Loucy (cell line): ENCODE measurements at regions not wholly inside any gene's neighbourhood (a gene's known extent, or its start where the extent isn't known, plus 50 kb on each side); places are given as distances from the start of the nearest gene placed in this dataset.

Experiments
- H2AFZ ChIP-seq: fragments of 200-600 bp; sonication (generic); 2 replicates; pipeline ENCODE4 v1.6.0; 2016; ENCODE audit warnings: antibody characterized with exemption, mild to moderate bottlenecking, low read length, moderate library complexity
- H3F3A ChIP-seq: fragments of 200-600 bp; 2 replicates; pipeline ENCODE4 v1.6.0; 2016; ENCODE audit warnings: antibody characterized with exemption, low read depth, mild to moderate bottlenecking
- H3K27me3 ChIP-seq: fragments of 200-600 bp; sonication (generic); 2 replicates; pipeline ENCODE4 v1.6.1; 2014; ENCODE audit warnings: low read length, mild to moderate bottlenecking; ENCODE audit not compliant: insufficient read depth, poor library complexity, severe bottlenecking
- H3K36me3 ChIP-seq: fragments of 200-600 bp; sonication (generic); 2 replicates; pipeline ENCODE4 v1.6.1; 2016; ENCODE audit warnings: low read length; ENCODE audit not compliant: insufficient read depth
- H3K4me1 ChIP-seq: fragments of 200-600 bp; sonication (generic); 2 replicates; pipeline ENCODE4 v1.5.1; 2014; ENCODE audit warnings: low read length, mild to moderate bottlenecking; ENCODE audit not compliant: insufficient read depth, poor library complexity, severe bottlenecking
- H3K4me2 ChIP-seq: fragments of 200-600 bp; sonication (generic); 2 replicates; pipeline ENCODE4 v1.6.0; 2014; ENCODE audit warnings: antibody characterized with exemption, low read length, low read depth, mild to moderate bottlenecking; ENCODE audit not compliant: poor library complexity, severe bottlenecking
- H3K4me3 ChIP-seq: fragments of 200-600 bp; sonication (generic); 2 replicates; pipeline ENCODE4 v1.5.1; 2014; ENCODE audit warnings: low read length, mild to moderate bottlenecking, mixed read lengths; ENCODE audit not compliant: poor library complexity, severe bottlenecking
- H3K79me2 ChIP-seq: fragments of 200-600 bp; sonication (generic); 2 replicates; pipeline ENCODE4 v1.6.1; 2014; ENCODE audit warnings: low read length; ENCODE audit not compliant: insufficient read depth
- H3K9ac ChIP-seq: fragments of 200-600 bp; sonication (generic); 2 replicates; pipeline ENCODE4 v1.6.0; 2014; ENCODE audit warnings: mild to moderate bottlenecking, low read depth, low read length, moderate library complexity; ENCODE audit not compliant: poor library complexity, severe bottlenecking
- H3K9me2 ChIP-seq: fragments of 200-600 bp; sonication (generic); replicated peaks from 2 replicates; pipeline ENCODE4 v1.6.1; 2016; ENCODE audit warnings: low read depth, low read length, mixed read lengths
- H3K9me3 ChIP-seq: fragments of 200-600 bp; sonication (generic); 2 replicates; pipeline ENCODE4 v1.6.1; 2014; ENCODE audit warnings: mild to moderate bottlenecking, antibody characterized with exemption, low read length, low read depth; ENCODE audit not compliant: insufficient read depth
- H4K20me1 ChIP-seq: fragments of 200-600 bp; sonication (generic); 2 replicates; pipeline ENCODE4 v1.6.0; 2014; ENCODE audit warnings: antibody characterized with exemption, low read length, mild to moderate bottlenecking; ENCODE audit not compliant: insufficient read depth, poor library complexity, severe bottlenecking
- EZH2phosphoT487 ChIP-seq: fragments of 200-600 bp; IDR thresholded peaks from 2 replicates; pipeline ENCODE4 v1.6.1; 2018; ENCODE audit warnings: antibody characterized with exemption, mild to moderate bottlenecking, moderate library complexity, borderline replicate concordance
- TF ChIP-seq, protein P1 (sequence below): fragments of 200-600 bp; sonication (generic); conservative IDR thresholded peaks from 2 replicates; pipeline ENCODE4 v1.5.1; 2014; ENCODE audit warnings: mild to moderate bottlenecking, antibody characterized with exemption, low read length

DNA sequence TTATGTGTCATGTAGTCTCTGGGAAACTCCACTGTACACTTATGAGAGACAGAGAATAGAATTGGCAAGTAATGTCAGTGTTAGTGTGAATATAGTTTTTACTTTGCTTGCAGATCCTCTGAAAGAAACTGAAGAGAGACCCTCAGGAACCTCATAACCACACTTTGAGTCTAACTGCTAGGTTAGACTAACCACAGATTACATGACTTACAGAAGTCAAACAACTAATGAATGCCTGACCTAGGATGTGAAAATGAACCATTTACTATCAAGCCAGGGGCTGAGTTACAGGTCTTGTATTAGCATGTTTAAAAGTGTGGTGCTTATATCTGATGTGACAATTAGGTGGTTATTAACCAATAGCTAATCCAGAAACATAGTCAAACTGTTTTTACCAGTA lies 280.4 kb upstream of the LRATD1 start:
- Histone ChIP-seq H3K36me3 (no peaks in the 10 kb centered on the region), H3K4me1 (no peaks in the 10 kb centered on the region), H2AFZ (no peak overlapping the region), H3F3A (no peaks in the 10 kb centered on the region), H3K4me3 (no peak overlapping the region), H3K27me3 (no peaks in the 10 kb centered on the region), H3K9ac (no peak overlapping the region), H3K4me2 (no peak overlapping the region), H3K9me3 (no peaks in the 10 kb centered on the region), H4K20me1 (no peaks in the 10 kb centered on the region), H3K9me2 (no peaks in the 10 kb centered on the region), H3K79me2 (no peaks in the 10 kb centered on the region)
- TF ChIP-seq, protein P1, sequence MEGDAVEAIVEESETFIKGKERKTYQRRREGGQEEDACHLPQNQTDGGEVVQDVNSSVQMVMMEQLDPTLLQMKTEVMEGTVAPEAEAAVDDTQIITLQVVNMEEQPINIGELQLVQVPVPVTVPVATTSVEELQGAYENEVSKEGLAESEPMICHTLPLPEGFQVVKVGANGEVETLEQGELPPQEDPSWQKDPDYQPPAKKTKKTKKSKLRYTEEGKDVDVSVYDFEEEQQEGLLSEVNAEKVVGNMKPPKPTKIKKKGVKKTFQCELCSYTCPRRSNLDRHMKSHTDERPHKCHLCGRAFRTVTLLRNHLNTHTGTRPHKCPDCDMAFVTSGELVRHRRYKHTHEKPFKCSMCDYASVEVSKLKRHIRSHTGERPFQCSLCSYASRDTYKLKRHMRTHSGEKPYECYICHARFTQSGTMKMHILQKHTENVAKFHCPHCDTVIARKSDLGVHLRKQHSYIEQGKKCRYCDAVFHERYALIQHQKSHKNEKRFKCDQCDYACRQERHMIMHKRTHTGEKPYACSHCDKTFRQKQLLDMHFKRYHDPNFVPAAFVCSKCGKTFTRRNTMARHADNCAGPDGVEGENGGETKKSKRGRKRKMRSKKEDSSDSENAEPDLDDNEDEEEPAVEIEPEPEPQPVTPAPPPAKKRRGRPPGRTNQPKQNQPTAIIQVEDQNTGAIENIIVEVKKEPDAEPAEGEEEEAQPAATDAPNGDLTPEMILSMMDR: no peak
- no peak for TF ChIP-seq EZH2phosphoT487

DNA sequence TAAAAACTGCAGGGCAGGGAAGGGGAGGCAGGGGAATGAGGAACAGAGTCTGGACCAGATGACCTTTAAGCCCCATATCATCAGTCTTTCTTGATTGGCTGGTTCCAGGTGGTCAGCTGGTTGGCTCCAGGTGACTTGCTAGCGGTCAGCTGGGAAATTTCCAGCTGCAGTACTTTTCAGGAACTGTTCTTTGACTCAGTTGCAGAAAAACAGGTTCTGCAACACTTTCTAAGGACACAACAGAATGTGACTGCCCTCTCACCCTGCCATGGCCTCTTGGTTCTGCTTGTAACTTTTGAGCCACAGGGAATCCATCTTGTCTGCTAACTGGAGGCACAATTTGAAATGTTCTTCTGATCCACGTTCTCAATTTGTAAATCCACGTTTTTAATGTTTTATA lies 278.3 kb upstream of the LRATD1 start:
- no peak overlapping the region for H3K9ac ChIP-seq
- no peak overlapping the region for H2AFZ ChIP-seq
- H3K4me1 ChIP-seq: no peaks in the 10 kb centered on the region
- H3K4me3 ChIP-seq: no peak overlapping the region
- no peaks in the 10 kb centered on the region for H3K27me3 ChIP-seq
- H3K9me2 ChIP-seq: no peaks in the 10 kb centered on the region
- no peaks in the 10 kb centered on the region for H3F3A ChIP-seq
- no peaks in the 10 kb centered on the region for H3K9me3 ChIP-seq
- H3K36me3 ChIP-seq: no peaks in the 10 kb centered on the region
- no peaks in the 10 kb centered on the region for H4K20me1 ChIP-seq
- H3K79me2 ChIP-seq: no peaks in the 10 kb centered on the region
- no peak overlapping the region for H3K4me2 ChIP-seq
- TF ChIP-seq, protein P1: no peak
- no peak for TF ChIP-seq EZH2phosphoT487

DNA sequence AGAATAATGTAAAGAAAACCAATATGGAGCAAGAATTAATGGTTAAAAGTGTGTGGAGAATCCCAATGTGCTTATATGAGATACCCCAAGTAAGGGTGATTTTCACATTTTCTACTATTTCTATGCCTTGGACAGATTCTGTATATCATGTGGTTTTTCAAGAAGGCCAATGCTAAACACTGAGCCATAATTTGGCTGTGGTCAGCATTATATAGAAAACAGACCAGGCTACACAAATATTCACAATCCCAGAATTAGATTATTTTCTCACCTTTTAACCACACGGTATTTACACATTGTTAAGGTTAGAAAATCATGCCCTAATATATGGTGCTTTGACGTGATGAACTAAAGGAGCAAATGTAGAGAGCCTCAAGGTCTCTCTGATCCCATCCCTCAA lies 277.4 kb upstream of the LRATD1 start:
- no peak for TF ChIP-seq EZH2phosphoT487
- no peaks in the 10 kb centered on the region for H3K27me3 ChIP-seq
- no peak overlapping the region for H3K4me3 ChIP-seq
- no peaks in the 10 kb centered on the region for H3K4me1 ChIP-seq
- H4K20me1 ChIP-seq: no peaks in the 10 kb centered on the region
- no peaks in the 10 kb centered on the region for H3K9me2 ChIP-seq
- no peaks in the 10 kb centered on the region for H3K36me3 ChIP-seq
- no peaks in the 10 kb centered on the region for H3K79me2 ChIP-seq
- no peak overlapping the region for H3K4me2 ChIP-seq
- no peaks in the 10 kb centered on the region for H3K9me3 ChIP-seq
- no peak overlapping the region for H2AFZ ChIP-seq
- H3K9ac ChIP-seq: no peak overlapping the region
- no peaks in the 10 kb centered on the region for H3F3A ChIP-seq

DNA sequence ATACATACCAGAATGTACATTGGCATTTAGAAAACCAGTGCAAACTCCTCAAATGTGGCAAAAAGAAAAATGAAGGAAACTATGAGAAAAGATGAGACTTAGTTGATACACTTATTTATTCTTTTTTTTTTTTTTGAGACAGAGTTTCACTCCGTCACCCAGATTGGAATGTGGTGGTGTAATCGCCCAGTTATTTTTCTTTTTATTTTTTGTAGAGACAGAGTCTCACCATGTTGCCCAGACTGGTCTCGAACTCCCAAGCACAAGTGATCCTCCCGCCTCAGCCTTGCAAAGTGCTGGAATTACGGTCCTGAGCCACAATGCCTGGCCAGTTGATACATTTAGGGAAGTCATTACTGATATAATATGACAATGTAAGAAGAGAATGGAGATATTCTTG lies 274.2 kb upstream of the LRATD1 start:
- H2AFZ ChIP-seq: no peak overlapping the region
- no peaks in the 10 kb centered on the region for H4K20me1 ChIP-seq
- no peaks in the 10 kb centered on the region for H3K9me2 ChIP-seq
- H3K79me2 ChIP-seq: no peaks in the 10 kb centered on the region
- H3K4me1 ChIP-seq: no peaks in the 10 kb centered on the region
- TF ChIP-seq, protein P1: no peak
- no peak for TF ChIP-seq EZH2phosphoT487
- no peak overlapping the region for H3K4me3 ChIP-seq
- H3F3A ChIP-seq: no peaks in the 10 kb centered on the region
- H3K4me2 ChIP-seq: no peak overlapping the region
- no peaks in the 10 kb centered on the region for H3K9me3 ChIP-seq
- H3K27me3 ChIP-seq: no peaks in the 10 kb centered on the region
- no peaks in the 10 kb centered on the region for H3K36me3 ChIP-seq
- H3K9ac ChIP-seq: no peak overlapping the region
